Fibroblast of lung (primary cell): ENCODE measurements at regions not wholly inside any gene's neighbourhood (a gene's known extent, or its start where the extent isn't known, plus 50 kb on each side); places are given as distances from the start of the nearest gene placed in this dataset.

ENCODE experiments used
- EZH2 ChIP-seq: IDR thresholded peaks from 2 replicates; pipeline ENCODE4 v1.5.1; 2012; ENCODE audit warnings: low read length, control low read depth, mild to moderate bottlenecking; ENCODE audit errors: missing control alignments
- TF ChIP-seq, protein P1 (sequence below), 2 donors: IDR thresholded peaks in 1 of 2; conservative IDR thresholded peaks in 1 of 2; 1 replicate in 1 of 2; 2 replicates in 1 of 2; pipeline ENCODE4 v1.5.1; 2011 to 2012; ENCODE audit warnings: low read length in 2 of 2, control low read depth in 1 of 2, inconsistent platforms in 1 of 2, low read depth in 1 of 2, mild to moderate bottlenecking in 1 of 2

DNA sequence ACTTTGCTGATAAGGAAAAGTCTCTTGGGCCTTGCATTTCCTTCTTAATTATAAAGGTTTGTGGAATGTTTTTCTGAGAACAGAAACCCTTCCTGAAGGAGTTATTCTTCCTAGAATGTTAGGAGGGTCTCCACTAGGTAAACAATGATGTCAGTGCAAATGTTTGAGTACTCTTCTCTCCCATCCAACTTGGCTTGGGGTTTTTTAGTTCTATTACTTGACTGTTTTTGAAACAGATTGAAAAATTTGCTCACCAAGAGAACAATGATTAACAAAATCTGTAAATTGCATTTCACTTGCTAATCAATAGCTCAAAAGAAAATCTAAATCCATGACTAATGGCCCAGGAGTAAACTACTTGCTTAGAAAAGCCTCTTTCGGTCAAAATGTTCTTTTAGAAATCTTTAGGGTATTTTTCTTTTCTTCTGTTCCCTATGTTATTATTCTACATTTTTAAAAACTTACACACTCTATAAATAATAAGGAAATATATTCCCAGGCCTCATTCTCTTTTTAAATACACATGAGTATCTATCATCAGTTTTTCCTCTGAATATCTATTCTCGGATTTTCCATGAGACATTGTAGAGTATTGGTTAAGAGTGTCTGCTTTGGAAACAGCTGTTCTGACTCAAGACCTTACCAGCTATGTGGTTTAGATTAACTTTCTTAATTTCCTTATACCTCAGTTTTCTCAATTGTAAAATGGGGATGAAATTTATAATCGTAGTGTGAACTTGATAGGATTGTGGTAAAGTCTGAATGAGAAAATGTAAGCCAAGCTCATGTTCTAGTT lies 234.2 kb upstream of the CITED2 start:
- TF ChIP-seq, protein P1, sequence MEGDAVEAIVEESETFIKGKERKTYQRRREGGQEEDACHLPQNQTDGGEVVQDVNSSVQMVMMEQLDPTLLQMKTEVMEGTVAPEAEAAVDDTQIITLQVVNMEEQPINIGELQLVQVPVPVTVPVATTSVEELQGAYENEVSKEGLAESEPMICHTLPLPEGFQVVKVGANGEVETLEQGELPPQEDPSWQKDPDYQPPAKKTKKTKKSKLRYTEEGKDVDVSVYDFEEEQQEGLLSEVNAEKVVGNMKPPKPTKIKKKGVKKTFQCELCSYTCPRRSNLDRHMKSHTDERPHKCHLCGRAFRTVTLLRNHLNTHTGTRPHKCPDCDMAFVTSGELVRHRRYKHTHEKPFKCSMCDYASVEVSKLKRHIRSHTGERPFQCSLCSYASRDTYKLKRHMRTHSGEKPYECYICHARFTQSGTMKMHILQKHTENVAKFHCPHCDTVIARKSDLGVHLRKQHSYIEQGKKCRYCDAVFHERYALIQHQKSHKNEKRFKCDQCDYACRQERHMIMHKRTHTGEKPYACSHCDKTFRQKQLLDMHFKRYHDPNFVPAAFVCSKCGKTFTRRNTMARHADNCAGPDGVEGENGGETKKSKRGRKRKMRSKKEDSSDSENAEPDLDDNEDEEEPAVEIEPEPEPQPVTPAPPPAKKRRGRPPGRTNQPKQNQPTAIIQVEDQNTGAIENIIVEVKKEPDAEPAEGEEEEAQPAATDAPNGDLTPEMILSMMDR (conservative IDR thresholded peaks at IDR 0.05 in 1 of 2, IDR thresholded peaks at IDR 0.05 in 1 of 2; ENCODE audit: low read depth in 1 of 2, low read length in 2 of 2) = no peak
- TF ChIP-seq EZH2 = no peak
